MV-4-11 (cell line): ENCODE measurements at regions not wholly inside any gene's neighbourhood (a gene's known extent, or its start where the extent isn't known, plus 50 kb on each side); places are given as distances from the start of the nearest gene placed in this dataset.

Experiments
- DNase-seq: peaks from one replicate; lab custom pipeline; 2025; lab: John Stamatoyannopoulos, UW

- DNase-seq: peak; percentile 88
Measured at GRCh38 chr6:26312501-26313397, 52.2 kb upstream of the BTN3A2 start.
